ENCODE measurements at regions not wholly inside any gene's neighbourhood (a gene's known extent, or its start where the extent isn't known, plus 50 kb on each side); places are given as distances from the start of the nearest gene placed in this dataset.

GRCh38 chr18:52009958-52010357 lies 330.0 kb upstream of the DCC start:
- TF ChIP-seq CTCF (IDR thresholded peaks at IDR 0.05; ENCODE audit: low read depth, low read length), result no peak
- TF ChIP-seq EZH2phosphoT487 (IDR thresholded peaks at IDR 0.05; ENCODE audit: low read depth), result no peak
